ENCODE measurements at regions not wholly inside any gene's neighbourhood (a gene's known extent, or its start where the extent isn't known, plus 50 kb on each side); places are given as distances from the start of the nearest gene placed in this dataset.
"Not testable (repeated sequence)": the region's sequence is repeated elsewhere in the genome, so short reads cannot be mapped to it uniquely, and the experiment has no call there.

DNA sequence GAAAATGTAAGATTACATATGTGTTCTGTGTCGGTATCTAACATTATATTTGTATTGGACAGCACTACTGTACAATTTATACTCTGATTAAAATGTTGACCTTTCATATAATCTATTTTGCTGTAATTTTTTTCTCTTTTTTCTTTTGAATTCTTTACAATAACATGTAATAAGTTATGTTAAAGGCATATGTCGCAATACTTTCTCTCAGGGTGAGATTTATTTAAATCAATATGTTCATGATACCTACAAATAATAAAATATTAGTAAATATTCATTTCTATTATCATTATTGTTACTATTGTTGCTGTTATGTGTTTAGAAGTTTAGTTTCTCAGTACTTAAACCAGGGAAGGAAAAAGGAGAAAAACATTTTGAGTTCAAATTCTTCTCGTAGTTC, 807.4 kb downstream of the STIM2 start:
- no peak for DNase-seq

DNA sequence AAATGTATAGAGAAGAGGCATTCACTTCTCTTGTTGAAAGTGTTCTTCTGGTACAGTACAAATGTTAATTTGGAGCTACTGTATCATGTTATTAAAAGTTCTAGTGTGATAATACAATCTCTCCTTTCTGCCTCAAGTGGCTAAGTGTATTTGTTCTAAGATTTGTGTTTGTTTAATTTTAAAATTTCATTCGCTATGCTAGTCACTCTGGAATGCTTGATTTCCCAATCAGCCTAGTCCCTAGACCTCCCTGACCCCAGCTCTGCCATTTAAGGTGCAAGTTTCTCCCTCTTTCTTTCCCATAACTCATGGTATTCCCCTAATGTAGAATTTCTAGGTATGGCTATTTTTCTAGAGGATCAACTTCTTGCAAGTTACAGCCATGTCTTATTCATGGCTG, 817.4 kb downstream of the STIM2 start:
- no peak for DNase-seq

DNA sequence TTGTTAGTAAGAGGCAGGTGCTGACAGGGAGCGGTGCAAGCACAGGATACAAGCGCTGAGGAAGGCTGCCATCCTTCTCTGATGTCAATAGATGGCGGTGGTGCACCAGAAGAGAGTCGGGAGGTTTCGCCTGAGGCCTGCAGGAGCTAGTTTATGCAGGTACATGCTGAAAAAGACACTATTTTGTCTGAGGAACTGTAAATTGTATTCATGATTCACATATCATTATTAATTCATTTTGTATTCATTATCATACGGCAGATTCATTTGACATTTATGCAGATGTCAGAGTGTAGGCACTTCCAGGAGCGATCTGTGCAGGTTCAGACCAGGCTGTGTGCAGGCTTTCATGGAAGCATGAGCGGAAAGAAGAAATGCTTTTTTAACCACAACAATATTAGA, 824.0 kb downstream of the STIM2 start:
- peak; percentile 45 for DNase-seq

DNA sequence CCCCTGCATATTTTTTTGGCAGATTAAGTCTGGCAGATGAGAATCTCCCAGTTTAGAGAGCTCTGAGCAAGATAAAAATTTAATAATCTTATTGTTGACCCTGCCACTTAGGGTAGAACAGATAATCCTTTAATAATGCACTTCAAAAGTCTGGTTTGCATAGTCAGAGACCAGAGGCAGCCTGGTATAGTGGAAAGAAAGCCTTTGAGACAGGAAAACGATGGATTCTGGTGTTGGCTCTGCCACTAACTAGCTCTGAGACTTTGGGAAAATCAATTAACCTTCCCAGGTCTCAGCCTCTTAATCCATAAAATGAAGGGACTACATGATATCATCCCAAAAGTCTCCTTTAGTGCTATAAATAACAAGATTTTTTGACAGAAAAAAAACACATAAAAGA, 824.5 kb downstream of the STIM2 start:
- no peak for DNase-seq

DNA sequence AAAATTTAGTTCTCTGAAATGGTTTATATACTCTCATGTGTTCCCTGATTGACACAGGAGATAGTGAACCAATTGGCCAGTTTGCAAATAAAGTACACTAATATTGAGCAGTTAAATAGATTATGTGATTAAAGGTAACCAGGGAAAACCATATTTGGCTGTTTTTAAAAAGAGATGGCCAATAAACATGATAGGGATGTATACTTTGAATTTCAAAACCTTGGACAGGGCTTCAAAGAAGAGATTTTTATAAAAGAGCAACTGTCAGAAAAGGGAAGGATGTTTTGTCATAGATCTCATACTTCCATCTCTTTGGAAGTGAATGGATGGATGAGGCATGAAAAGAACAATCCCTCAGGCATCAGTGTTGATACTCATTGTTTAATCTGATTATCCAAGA, 825.3 kb downstream of the STIM2 start:
- DNase-seq = no peak

DNA sequence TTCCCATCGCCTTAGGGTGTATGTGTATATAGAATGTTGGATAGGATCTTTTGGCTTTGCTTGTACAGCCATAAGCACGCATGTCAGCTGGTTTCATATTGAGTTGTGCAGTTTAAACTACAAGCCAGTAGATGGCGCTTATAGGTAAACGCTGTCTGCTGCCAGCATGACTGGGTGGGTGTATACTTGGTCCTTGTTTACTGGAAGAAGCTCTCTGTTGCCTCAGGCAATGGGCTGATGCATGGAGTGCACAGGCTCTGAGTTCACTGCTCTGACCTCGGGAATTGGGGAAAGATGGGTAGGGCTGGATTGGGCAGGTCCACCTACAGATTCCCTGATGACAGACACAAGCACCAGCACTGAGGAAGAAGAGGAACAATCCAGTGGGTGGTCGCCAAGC, 831.5 kb downstream of the STIM2 start:
- no peak for DNase-seq

DNA sequence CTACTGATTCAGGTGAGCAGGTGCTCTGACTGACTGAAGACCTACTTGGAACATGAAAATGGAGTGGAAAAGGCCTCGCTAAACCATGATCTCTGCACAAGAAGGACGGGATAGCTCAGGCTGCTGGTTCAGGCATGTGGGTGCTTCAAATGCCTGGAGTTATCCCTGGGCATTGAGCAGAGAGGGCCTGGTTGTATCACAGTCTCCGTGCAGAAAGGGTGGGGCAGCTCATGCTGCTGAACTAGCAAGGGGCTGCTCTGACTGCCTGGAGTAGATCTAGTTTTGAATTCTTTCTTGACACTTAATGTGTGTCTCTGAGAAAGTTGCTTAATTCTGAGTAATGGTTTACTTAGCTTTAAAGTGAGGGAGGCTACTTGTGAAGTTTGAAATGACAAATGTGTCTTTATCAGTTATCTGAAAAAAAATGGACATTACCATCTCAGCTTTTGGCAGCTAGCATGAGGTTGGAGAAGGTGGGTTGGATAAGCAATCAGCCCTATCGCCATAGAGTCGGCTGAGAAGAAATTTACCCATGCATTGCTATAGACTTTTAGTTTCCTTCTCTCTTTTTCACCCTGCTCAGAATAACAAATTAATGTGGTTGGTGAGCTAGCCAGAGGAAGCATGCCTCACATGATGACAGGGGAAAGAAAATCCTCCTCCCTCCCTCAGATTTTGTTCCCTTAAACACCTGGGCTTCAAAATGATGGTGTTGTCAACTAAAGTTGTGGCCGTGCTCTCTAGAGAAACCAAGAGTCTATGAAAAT, 832.4 kb downstream of the STIM2 start:
- DNase-seq = no peak

DNA sequence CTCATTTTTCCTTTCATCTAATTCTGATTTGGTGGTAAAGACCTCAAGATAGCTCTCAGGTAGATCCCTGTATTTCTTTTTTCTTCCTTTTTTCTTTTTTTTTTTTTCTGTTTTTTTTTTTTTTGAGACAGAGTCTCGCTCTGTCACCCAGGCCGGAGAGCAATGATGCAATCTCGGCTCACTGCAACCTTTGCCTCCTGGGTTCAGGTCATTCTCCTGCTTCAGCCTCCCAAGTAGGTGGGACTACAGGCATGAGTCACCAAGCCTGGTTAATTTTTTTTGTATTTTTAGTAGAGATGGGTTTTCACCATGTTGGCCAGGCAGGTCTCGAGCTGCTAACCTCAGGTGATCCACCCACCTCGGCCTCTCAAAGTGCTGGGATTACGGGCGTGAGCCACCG, 835.6 kb downstream of the STIM2 start:
- not testable (repeated sequence) for DNase-seq

DNA sequence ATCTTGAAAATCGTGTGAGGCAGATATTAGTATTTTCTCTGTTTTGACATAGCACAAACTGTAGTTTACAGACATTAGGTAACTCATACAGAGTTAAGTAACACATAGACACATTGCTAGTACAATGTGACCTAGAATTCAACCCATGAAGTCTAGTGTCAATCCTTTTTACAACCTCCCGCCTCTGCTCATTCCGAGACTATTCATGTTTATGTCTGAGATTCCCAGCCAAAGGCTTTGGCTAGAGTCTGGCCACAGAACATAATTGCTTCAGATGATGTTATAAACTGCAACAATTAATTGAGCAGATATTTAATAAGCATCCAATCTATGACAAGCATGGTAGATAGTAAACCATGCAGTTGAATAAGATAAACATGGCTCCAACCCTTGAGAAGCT, 841.0 kb downstream of the STIM2 start:
- DNase-seq = no peak

DNA sequence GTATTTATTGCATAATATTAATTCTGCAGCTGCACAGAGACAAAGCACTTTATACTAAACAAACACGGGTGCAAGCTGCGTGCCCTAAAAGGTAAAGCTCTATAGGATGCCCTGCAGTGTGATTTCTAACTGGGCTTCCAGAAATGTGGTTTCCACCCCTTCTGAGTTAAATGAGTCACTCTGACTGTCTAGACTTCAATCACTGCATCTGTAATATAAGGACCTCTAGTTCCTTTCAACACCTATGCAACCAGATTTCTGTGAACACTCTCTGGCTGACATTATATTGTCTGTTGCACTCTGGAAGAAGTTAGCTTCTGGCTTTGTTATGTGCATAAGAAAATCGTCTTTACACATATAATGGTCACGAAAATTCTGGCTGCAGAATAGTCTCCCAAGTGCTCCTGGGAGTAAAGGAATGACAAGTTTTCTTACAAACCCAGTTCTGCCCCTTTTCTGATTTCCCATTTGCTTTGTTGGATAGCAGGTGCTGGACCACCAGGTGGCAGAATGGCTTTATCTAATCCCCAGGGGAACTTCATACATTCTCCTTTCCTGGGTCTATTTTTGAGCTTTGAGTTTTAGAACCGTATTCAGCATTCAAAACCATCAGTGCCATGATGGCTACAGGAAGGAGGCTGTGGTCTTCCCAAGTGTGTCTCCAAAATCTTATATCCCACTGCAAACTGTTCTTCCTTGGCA, 842.2 kb downstream of the STIM2 start:
- DNase-seq = no peak

DNA sequence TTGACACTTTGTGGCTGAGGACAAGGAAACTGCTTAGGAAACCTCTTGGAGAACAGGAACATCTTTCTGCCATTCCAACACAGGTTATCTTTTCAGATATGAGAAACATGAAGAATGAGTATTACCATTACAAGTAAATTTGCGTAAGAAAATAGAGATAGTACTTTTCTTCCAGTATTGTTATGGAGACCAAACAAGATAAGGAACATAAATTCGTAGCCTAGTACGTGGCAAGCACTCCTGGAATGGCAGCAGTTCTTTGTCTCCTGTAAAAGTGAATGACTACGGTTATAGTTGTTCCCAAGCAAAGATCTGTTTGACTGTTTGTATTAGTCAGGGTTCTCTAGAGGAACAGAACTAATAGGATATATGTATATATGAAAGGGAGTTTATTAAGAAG, 843.1 kb downstream of the STIM2 start:
- DNase-seq = no peak

DNA sequence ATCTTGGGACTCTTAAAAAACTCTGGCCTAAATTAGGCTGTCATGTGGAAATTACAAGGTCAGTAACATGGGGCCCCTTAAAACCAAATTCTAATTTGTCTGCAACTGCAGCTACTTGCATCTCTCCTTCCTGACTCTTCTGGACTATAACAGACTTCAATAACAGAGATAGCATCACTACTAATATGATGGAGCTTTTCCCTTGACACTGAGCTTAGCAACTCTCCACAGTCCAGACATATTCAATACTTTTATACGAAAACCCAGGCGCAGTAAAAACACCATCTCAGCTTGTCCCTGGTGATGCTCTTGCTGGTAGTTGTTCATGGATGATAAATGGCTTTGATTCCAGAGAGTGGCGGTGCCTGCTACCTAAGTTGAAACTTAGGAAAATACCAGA, 850.4 kb downstream of the STIM2 start:
- no peak for DNase-seq

DNA sequence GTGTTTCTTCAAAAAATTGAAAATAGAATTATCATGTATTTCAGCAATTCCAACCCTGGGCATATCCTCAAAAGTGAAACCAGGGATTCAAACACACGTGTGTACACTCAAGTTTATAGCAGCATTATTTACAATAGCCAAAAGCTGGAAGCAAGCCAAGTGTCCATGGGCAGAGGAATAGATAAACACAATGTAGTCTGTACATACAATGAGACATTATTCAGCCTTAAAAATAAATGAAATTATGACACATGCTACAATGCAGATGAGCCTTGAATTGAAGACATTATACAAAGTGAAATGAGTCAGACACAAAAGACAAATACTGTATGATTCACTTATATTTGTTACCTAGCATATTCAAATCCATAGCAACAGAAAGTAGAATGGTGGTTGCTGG, 853.4 kb downstream of the STIM2 start:
- no peak for DNase-seq

DNA sequence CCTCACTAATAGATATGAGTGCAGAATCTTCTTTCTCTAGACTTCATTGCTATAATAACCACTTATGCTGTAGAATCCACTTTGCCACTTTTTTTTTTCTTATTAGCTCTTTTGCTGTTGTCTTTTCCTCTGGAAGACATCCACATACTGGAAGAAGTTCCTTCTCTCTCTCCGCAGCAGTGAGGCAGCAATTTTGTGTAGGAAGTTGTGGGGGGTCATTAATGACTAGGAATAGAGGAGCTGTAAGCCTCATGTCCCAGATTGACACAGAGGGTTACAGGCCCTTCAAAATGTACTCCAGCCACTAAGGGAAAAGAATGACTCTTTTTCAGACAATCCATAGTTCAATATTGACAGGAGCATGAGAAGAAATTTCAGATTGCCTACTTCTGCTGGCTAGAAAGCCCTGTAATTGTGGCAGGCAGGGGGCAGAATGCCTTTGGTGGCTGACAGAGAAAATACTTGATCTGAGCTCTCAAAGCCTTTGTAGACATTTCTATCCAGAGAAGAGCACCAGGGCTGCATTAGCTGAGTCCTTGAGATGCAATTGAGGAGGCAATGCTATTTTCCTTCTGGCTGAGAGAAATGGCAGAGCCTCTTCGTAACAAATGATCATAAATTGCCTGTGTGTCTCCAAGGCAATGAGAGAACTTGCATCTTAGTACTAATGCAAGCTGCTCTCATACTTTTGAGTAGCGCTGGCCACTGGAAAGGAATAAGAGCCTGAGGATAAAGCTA, 856.2 kb downstream of the STIM2 start:
- DNase-seq = no peak

DNA sequence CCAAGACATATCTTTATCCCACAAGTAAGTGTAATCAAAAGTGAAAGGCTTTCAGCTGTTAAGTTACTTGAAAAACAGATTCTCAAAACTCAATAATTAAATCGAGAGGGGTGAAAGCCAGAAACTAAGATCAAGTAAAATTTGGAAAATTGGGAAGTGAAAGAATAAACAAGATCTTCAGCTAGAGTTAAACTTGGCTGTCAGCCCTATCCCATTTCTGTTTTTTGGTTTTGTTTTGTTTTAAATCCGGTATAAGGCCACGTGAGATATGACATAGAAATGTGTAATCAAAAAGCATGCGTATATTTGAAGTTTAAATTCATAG, 856.8 kb downstream of the STIM2 start:
- DNase-seq = no peak

DNA sequence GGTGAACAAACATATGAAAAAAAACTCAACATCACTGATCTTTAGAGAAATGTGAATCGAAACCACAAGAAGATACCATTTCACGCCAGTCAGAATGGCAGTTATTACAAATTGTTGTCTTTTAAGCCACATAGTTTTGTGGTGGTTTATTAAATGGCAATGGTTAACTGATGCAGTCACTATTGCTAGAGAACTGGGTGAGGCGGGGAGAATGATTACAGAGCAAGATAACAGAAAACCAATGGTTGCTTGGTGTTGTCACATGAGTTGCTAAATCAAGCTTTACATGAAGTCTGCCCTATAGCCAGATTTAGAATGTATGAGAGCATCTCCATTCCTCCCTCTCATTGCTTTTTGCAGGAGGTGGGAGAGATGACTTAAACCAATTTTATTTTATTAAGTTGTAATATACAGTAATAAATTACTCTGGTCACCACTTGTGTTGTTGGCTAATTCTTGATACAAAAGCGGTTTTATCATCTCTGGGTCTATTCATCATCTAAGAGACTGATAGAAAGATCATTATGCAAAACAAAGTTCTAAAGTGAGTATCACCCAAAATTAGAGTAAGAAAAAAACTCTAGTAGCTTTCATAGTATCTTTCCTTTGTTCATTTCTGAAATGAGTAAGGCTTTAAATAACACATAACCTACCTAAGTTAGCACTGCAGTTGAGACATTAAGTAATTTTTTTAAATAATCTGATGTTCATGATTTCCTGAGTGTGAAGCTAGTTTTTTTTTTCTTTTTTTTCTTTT, 859.5 kb downstream of the STIM2 start:
- no peak for DNase-seq

DNA sequence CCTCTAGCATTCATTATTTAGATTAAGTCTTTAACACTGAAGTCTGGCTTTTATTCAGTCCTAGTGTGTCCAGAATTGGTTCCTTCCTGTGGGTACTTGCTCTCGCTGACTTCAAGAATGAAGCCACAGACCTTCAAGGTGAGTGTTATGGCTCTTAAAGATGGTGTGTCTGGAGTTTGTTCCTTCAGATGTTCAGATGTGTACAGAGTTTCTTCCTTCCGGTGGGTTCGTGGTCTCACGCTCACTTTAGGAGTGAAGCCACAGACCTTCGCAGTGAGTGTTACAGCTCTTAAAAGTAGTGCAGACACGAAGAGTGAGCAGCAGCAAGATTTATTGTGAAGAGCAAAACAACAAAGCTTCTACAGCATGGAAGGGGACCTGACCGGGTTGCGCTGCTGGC, 860.6 kb downstream of the STIM2 start:
- DNase-seq = no peak

DNA sequence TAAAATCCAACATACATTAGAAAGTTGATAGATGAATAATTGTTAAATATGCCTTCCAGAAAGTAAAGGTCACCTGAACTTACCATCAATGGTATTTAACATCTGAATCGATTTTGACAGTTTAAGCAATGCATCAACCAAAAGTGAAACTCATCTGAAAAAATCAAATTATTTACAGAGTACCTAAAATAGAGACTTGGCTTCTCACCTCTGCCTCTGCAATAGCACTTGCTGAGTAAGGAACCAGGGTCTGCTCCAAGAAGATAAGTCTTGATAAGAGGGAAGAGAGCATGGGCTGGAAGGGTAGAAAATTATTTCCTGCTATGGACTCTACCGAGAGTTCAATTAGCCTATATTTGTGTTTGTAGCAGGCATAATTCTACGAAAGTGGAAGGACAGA, 868.3 kb downstream of the STIM2 start:
- no peak for DNase-seq

DNA sequence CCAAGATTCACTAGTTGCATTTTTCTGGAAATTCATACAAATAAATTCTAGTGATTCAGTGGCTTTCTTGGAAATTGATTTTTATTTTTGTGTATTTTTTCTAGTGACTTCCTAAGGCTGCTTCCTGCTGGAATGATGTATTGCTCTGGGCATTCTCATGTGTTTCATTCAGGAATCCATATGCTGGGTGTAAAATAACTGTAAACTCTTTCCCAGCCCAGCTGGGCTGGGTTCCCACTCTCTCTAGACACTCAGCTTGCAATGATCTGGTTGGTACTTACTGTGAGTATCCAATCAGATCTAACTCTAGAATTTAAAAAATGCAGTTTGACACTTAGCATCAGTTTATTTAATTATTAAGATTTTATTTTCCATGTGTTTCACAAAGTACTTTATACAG, 882.2 kb downstream of the STIM2 start:
- DNase-seq = no peak

DNA sequence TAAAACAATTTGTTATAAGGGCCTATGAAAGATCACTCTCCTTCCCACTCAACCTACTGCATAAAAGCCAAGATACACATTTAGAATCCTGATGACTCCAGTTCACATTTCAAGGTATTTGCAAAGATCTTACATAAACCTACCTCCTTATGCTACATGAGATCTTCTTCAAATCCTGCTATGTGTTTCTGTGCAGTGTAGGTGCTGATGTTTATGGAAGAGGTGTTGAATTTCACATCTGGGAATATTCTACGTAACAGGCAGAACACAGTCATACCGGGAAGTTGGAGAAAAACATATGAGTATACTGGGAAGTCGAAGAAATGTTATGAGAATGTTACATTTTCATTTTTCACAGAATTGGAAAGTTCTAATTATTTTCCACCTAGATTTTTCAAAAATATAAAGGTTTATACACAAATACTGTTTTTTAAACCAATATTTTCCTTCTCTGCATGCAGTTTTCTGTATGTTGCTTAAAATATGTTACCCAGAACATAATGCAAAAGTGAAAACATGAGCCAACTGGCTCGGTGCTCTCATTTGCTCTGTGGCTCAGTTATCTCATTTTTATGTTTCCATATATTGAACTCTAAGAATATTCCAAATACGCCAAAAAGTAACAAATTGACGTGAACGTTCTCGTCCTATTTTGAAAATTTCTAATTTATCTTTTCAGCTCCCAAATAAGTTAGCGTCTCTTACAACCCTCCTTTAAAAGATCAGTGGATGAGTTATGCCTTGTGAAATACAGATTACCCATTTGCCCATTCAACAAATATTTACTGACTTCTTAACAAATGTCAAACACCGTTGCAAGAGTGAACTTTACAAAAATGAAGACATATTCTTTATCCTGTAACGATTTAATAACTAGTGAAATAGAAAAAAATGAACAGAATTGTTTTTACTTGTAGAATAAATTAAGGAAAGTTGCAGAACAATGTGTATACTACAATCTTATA, 899.3 kb downstream of the STIM2 start:
- DNase-seq = no peak

DNA sequence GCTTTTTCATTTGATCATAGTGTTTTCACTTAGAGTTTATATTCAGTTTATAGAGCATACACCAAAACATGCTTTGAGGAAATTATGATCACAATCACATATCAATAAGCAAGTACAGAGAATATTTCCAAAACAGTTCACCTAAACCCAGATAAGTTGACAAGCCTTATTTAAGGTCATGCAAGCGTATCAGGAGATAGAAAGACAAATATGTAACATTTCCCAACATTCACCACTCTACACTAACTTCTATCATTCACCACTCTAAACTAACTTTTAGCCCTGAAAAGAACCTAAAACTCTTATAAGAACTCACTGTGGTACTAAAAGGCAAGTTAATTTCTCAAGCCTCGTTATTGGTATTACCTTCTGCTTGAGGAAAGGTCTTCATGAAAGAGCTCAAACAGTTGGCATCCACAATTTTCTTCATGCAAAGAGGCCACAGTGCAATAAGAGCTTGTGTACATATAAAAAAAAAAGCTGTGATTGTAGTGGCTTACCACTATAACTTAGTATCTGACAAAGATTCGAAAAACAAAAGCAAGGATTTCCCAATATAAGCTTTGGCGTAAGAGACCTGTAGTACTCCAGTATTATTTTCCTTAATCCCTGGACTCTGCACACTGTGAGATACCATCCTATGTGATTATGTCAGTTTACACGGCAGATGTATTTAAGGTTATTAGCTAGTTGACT, 903.3 kb downstream of the STIM2 start:
- DNase-seq = no peak

All from right kidney (tissue), 1 donor.